Activated CD4-positive, alpha-beta T cell treated with anti-CD3 and anti-CD28 coated beads for 36 hours (primary cell): ENCODE measurements at regions not wholly inside any gene's neighbourhood (a gene's known extent, or its start where the extent isn't known, plus 50 kb on each side); places are given as distances from the start of the nearest gene placed in this dataset.
"Not testable (repeated sequence)": the region's sequence is repeated elsewhere in the genome, so short reads cannot be mapped to it uniquely, and the experiment has no call there.

Experiments used
- ATAC-seq: fragments of 200-7000 bp; cut with Tn5 transposase; one replicate; pipeline ENCODE4 v1.10.0; 2021; ENCODE audit warnings: mild to moderate bottlenecking, moderate library complexity
- CTCF ChIA-PET: fragments of 350-600 bp; sonication (Branson Sonifier 250); formaldehyde crosslinking; loops from one replicate; lab custom pipeline; 2021; ENCODE audit warnings: antibody characterized with exemption; lab: Charles Lee
- POLR2A ChIA-PET: fragments of 350-600 bp; sonication (Branson Sonifier 250); formaldehyde crosslinking; loops from one replicate; lab custom pipeline; 2021; ENCODE audit warnings: antibody characterized with exemption, inconsistent platforms; lab: Charles Lee
- DNase-seq: peaks from one replicate; pipeline ENCODE4 v3.0.0-alpha.2; 2020
- H3K27ac Mint-ChIP-seq: one replicate; pipeline ENCODE4 v1.8.0; 2021; ENCODE audit warnings: mixed read lengths
- H3K27me3 Mint-ChIP-seq: one replicate; pipeline ENCODE4 v1.8.0; 2021; ENCODE audit warnings: mixed read lengths
- H3K36me3 Mint-ChIP-seq: one replicate; pipeline ENCODE4 v1.8.0; 2021; ENCODE audit warnings: low read depth, mixed read lengths
- H3K4me1 Mint-ChIP-seq: one replicate; pipeline ENCODE4 v1.8.0; 2021; ENCODE audit warnings: mixed read lengths
- H3K4me3 Mint-ChIP-seq: one replicate; pipeline ENCODE4 v1.8.0; 2021; ENCODE audit warnings: mild to moderate bottlenecking, moderate library complexity, mixed read lengths
- H3K9me3 Mint-ChIP-seq: one replicate; pipeline ENCODE4 v1.8.0; 2021; ENCODE audit warnings: low read depth, mixed read lengths
- intact Hi-C, 2 experiments: fragments of 100-400 bp; cut with DNase I in 1 of 2; cut with micrococcal nuclease in 1 of 2; formaldehyde crosslinking; loops; one replicate each; pipeline versions ENCODE4 v1.14.2 to v1.15.1; 2022 to 2024; cut with DNase I, micrococcal nuclease

DNA sequence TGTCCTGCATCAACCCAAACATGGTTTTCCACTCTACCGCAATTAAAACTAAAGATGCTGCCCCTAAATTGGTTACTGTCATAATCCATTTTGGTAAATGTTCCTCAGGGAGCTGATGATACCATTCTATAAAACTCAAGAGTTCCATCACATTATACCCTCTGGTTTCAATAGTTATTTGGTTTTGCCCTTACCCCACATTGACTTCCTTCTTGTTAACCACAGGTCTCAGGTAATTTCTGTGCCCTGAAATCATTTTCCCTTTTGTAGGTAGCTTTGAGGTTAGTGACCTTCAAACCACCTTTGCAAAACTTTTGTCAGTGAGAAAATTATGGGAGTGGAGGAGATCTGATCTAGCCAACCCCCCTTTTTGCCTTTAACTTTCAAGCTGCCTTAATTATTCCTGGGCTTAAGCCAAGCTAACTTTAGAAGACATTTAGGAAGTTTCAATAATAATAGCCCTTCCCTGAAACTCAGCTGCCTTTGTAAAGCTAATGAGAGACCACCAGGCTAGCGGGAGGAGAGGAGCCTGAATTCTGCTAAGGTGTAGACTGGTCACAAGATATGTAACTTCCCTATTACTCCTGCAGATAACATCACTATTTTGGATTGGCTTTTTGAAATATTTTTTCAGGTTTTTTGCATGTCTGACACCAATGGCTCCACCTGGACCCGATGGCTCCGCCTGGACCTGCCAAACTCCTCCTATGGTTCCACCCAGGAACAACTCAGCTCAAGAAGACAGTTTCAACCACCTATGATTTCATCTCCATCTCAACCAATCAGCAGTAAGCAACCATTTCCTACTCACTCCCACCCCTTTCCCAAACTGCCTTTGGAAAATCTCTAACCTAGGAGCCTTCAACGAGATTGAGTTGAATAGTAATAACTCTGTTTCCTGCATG lies 224.9 kb downstream of the HS3ST3B1 start:
- intact Hi-C loops = loop anchor here in 1 of 2 experiments (10.0 kb wide), 1 partner anchor 61 kb away; no protein-coding TSS in a partner anchor
- ChIA-PET CTCF (interaction anchor here (0.7 to 1.1 kb wide), 2 partner anchors 28 to 704 kb away, joined by 3 read pairs; no protein-coding TSS in a partner anchor), POLR2A (interaction anchor here (0.6 kb wide), 1 partner anchor 219 kb away, joined by 3 read pairs; no protein-coding TSS in a partner anchor)
- Mint-ChIP-seq H3K4me1 (peaks cover 14% of the 10 kb centered on the region), H3K9me3 (peaks cover 3% of the 10 kb centered on the region), H3K27me3 (no peaks in the 10 kb centered on the region), H3K36me3 (no peaks in the 10 kb centered on the region), H3K27ac (no peak overlapping the region), H3K4me3 (no peak overlapping the region)
- ATAC-seq (no peak), DNase-seq (no peak)

DNA sequence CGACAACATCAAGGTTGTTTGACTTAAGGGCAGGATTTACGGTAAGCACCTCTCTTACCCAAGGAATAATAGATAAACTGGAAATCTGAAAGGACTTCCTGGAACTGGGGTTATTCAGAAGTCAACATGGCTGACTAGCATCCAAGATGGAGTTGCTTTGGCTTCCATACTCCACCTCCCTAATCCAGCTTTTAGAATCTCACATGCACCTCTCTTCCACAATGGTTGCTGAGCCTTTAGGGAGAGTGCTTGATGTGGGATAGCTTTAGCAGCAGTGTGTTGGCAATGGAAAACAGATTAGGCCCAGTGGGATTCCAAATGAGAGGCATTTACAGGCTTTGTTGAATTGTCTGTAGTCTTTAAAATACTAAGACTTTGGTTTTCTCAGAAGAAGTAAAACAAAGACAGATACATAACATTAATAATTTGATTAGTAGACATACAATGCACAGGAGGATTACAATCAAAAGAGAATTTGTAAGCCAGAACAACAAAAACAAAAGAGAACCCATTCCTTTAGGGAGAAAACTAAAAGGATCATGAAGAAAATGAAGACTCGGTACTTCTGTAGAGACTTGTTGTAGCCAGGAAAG lies 222.0 kb downstream of the HS3ST3B1 start:
- ChIA-PET CTCF (no interaction called here), POLR2A (no interaction called here)
- intact Hi-C loops = loop anchor here in 1 of 2 experiments (10.0 kb wide), 1 partner anchor 58 kb away; no protein-coding TSS in a partner anchor
- Mint-ChIP-seq H3K4me3 (no peak overlapping the region), H3K9me3 (no peaks in the 10 kb centered on the region), H3K27me3 (no peaks in the 10 kb centered on the region), H3K4me1 (peaks cover 14% of the 10 kb centered on the region), H3K36me3 (no peaks in the 10 kb centered on the region), H3K27ac (no peak overlapping the region)
- ATAC-seq (no peak), DNase-seq (no peak)

- H3K4me1 Mint-ChIP-seq, ATAC-seq, H3K27ac Mint-ChIP-seq, H3K36me3 Mint-ChIP-seq, DNase-seq, H3K27me3 Mint-ChIP-seq, intact Hi-C loops, H3K4me3 Mint-ChIP-seq, H3K9me3 Mint-ChIP-seq: not testable (repeated sequence)
- POLR2A ChIA-PET = interaction anchor here (0.5 kb wide), 1 partner anchor 46 kb away, joined by 3 read pairs; no protein-coding TSS in a partner anchor
- CTCF ChIA-PET = interaction anchor here (0.9 kb wide), 1 partner anchor 212 kb away, joined by 3 read pairs; no protein-coding TSS in a partner anchor
Observed at GRCh38 chr17:14518919-14519318, 218.0 kb downstream of the HS3ST3B1 start.

GRCh38 chr17:14514973-14515372 lies 214.1 kb downstream of the HS3ST3B1 start:
- DNase-seq = no peak
- H3K27ac Mint-ChIP-seq = no peak overlapping the region
- H3K9me3 Mint-ChIP-seq = no peaks in the 10 kb centered on the region
- no peaks in the 10 kb centered on the region for H3K36me3 Mint-ChIP-seq
- H3K4me3 Mint-ChIP-seq = no peak overlapping the region
- ChIA-PET POLR2A (no interaction called here), CTCF (interaction anchor here (2.5 kb wide), 1 partner anchor 9 kb away, joined by 5 read pairs; no protein-coding TSS in a partner anchor)
- no peaks in the 10 kb centered on the region for H3K4me1 Mint-ChIP-seq
- intact Hi-C loops = no loop called here
- no peak for ATAC-seq
- no peaks in the 10 kb centered on the region for H3K27me3 Mint-ChIP-seq

DNA sequence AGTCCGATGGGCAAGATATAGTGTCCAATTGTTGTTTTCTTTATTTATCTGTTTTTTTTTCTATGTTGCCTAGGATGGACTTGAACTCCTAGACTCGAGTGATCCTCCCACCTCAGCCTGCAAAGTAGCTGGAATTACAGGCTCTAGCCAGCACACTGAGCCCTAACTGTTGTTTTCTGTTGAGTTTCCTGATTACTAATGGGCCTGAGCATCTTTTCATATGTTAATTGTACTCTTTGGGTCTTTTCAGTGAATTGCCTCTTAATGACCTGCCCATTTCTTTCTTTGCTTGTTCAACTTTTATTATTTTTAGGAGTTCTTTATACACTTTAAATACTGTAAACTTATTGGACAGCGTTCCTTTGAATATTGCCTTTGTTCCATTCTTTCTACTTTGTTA lies 213.0 kb downstream of the HS3ST3B1 start:
- Mint-ChIP-seq H3K27ac (no peak overlapping the region), H3K4me3 (no peak overlapping the region), H3K4me1 (no peaks in the 10 kb centered on the region), H3K9me3 (no peaks in the 10 kb centered on the region), H3K27me3 (no peaks in the 10 kb centered on the region), H3K36me3 (no peaks in the 10 kb centered on the region)
- POLR2A ChIA-PET = no interaction called here
- DNase-seq (no peak), ATAC-seq (no peak)
- intact Hi-C loops = no loop called here
- CTCF ChIA-PET = no interaction called here

DNA sequence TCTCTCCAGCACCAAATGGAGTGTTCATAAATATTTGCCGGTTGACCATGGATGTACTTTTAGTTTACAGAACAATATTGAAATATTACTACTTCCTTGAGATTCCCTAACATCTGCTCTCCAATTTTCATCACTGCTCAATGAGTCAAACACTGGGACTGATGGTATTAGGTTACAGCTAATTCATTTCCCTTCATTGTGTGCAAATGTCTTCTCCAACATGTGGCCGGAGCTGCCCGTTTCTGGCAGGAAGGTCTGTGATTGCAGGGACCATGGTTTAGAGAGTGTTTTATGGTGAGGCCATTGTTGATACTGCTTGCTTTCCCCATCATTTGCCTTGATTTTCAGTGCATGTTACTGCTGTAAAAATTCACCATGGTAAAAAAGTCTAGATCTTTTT lies 209.3 kb downstream of the HS3ST3B1 start:
- intact Hi-C loops = no loop called here
- DNase-seq (no peak), ATAC-seq (no peak)
- POLR2A ChIA-PET = no interaction called here
- H3K4me1 Mint-ChIP-seq = no peaks in the 10 kb centered on the region
- H3K4me3 Mint-ChIP-seq = no peak overlapping the region
- H3K27ac Mint-ChIP-seq = no peak overlapping the region
- CTCF ChIA-PET = no interaction called here
- H3K36me3 Mint-ChIP-seq = no peaks in the 10 kb centered on the region
- no peaks in the 10 kb centered on the region for H3K9me3 Mint-ChIP-seq
- no peaks in the 10 kb centered on the region for H3K27me3 Mint-ChIP-seq

DNA sequence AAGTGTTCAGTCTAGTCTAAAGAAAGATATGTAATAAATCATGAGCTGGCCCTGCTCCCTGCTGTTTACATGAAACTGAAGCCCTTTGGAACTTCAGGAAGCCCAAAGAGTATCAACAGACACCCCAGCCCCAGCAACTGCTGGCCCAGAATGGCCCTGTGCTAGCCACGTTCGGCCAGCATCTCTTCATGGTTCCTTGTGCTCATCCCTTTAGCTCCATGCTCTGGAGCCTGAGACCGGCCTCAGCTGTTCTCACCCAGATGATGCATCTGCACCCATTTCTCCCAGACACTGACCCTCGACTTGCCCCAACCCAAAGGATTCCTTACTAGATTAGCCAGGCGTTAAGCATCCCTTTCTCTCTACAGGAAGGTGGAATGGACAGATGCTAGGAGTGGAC lies 207.3 kb downstream of the HS3ST3B1 start:
- no peak for DNase-seq
- intact Hi-C loops = no loop called here
- Mint-ChIP-seq H3K9me3 (no peaks in the 10 kb centered on the region), H3K4me3 (no peak overlapping the region), H3K27ac (no peak overlapping the region), H3K36me3 (no peaks in the 10 kb centered on the region), H3K4me1 (no peaks in the 10 kb centered on the region), H3K27me3 (no peaks in the 10 kb centered on the region)
- POLR2A ChIA-PET = no interaction called here
- no peak for ATAC-seq
- CTCF ChIA-PET = no interaction called here

GRCh38 chr17:14506364-14506763 lies 205.5 kb downstream of the HS3ST3B1 start:
- Mint-ChIP-seq H3K4me3 (no peak overlapping the region), H3K4me1 (no peaks in the 10 kb centered on the region), H3K27ac (no peak overlapping the region), H3K9me3 (no peaks in the 10 kb centered on the region), H3K27me3 (no peaks in the 10 kb centered on the region), H3K36me3 (no peaks in the 10 kb centered on the region)
- ATAC-seq (no peak), DNase-seq (no peak)
- CTCF ChIA-PET = no interaction called here
- POLR2A ChIA-PET = no interaction called here
- intact Hi-C loops = no loop called here

- DNase-seq (no peak), ATAC-seq (no peak)
- H3K27ac Mint-ChIP-seq = no peak overlapping the region
- no peaks in the 10 kb centered on the region for H3K36me3 Mint-ChIP-seq
- H3K27me3 Mint-ChIP-seq = no peaks in the 10 kb centered on the region
- POLR2A ChIA-PET = interaction anchor here (0.6 to 0.7 kb wide), 2 partner anchors 231 to 780 kb away, joined by 3 read pairs; no protein-coding TSS in a partner anchor
- no peaks in the 10 kb centered on the region for H3K4me1 Mint-ChIP-seq
- CTCF ChIA-PET = no interaction called here
- H3K4me3 Mint-ChIP-seq = no peak overlapping the region
- no peaks in the 10 kb centered on the region for H3K9me3 Mint-ChIP-seq
- intact Hi-C loops = no loop called here
Observed at GRCh38 chr17:14505606-14506005, 204.7 kb downstream of the HS3ST3B1 start.

- peaks cover 2% of the 10 kb centered on the region for H3K9me3 Mint-ChIP-seq
- no peaks in the 10 kb centered on the region for H3K4me1 Mint-ChIP-seq
- ATAC-seq (no peak), DNase-seq (no peak)
- H3K27ac Mint-ChIP-seq = no peak overlapping the region
- no peaks in the 10 kb centered on the region for H3K36me3 Mint-ChIP-seq
- intact Hi-C loops = no loop called here
- CTCF ChIA-PET = interaction anchor here (1.0 kb wide), 1 partner anchor 10 kb away, joined by 4 read pairs; no protein-coding TSS in a partner anchor
- H3K27me3 Mint-ChIP-seq = no peaks in the 10 kb centered on the region
- H3K4me3 Mint-ChIP-seq = no peak overlapping the region
- POLR2A ChIA-PET = no interaction called here
Observed at GRCh38 chr17:14499976-14500375, 199.1 kb downstream of the HS3ST3B1 start.

GRCh38 chr17:14498812-14499211 lies 197.9 kb downstream of the HS3ST3B1 start:
- Mint-ChIP-seq H3K4me1 (no peaks in the 10 kb centered on the region), H3K9me3 (peaks cover 5% of the 10 kb centered on the region), H3K27me3 (no peaks in the 10 kb centered on the region), H3K27ac (no peak overlapping the region), H3K36me3 (no peaks in the 10 kb centered on the region), H3K4me3 (no peak overlapping the region)
- POLR2A ChIA-PET = no interaction called here
- intact Hi-C loops = no loop called here
- CTCF ChIA-PET = interaction anchor here (1.0 to 1.1 kb wide), 2 partner anchors 9 to 14 kb away, joined by 3 to 4 read pairs; no protein-coding TSS in a partner anchor
- ATAC-seq (no peak), DNase-seq (no peak)
